Natural killer cell (primary cell): ENCODE measurements at regions not wholly inside any gene's neighbourhood (a gene's known extent, or its start where the extent isn't known, plus 50 kb on each side); places are given as distances from the start of the nearest gene placed in this dataset.

ENCODE experiments used
- ATAC-seq, 3 donors: fragments of 150-1000 bp in 2 of 3; fragments of 200-7000 bp in 1 of 3; cut with Tn5 transposase; 1 replicate in 1 of 3; 2 replicates in 2 of 3; pipeline ENCODE4 v1.10.0; 2021; ENCODE audit warnings: mild to moderate bottlenecking in 2 of 3, moderate library complexity in 2 of 3
- DNase-seq, 2 donors: peaks; one replicate each; pipeline versions ENCODE4 v3.0.0 to v3.0.0-alpha.2; 2013 to 2021; ENCODE audit warnings: mixed read lengths in 1 of 2
- H3K27ac ChIP-seq: one replicate; pipeline ENCODE4 v1.5.1; 2013; ENCODE audit warnings: mild to moderate bottlenecking, low read length
- H3K27me3 ChIP-seq: one replicate; pipeline ENCODE4 v1.6.1; 2013; ENCODE audit warnings: low read length; ENCODE audit not compliant: control insufficient read depth, insufficient read depth
- H3K36me3 ChIP-seq: one replicate; pipeline ENCODE4 v1.6.1; 2013; ENCODE audit warnings: low read length; ENCODE audit not compliant: control insufficient read depth, insufficient read depth
- H3K4me1 ChIP-seq: one replicate; pipeline ENCODE4 v1.6.1; 2013; ENCODE audit warnings: low read length; ENCODE audit not compliant: control insufficient read depth, insufficient read depth
- H3K4me3 ChIP-seq: one replicate; pipeline ENCODE4 v1.5.1; 2013; ENCODE audit warnings: low read length
- H3K9me3 ChIP-seq: one replicate; pipeline ENCODE4 v1.6.1; 2013; ENCODE audit warnings: low read length; ENCODE audit not compliant: control insufficient read depth, insufficient read depth
- H3K27ac Mint-ChIP-seq, 2 donors: one replicate each; pipeline ENCODE4 v1.8.0; 2022; ENCODE audit warnings: mild to moderate bottlenecking in 2 of 2, mixed read lengths in 2 of 2, moderate library complexity in 1 of 2
- H3K27me3 Mint-ChIP-seq, 2 donors: one replicate each; pipeline ENCODE4 v1.8.0; 2022; ENCODE audit warnings: low read depth in 2 of 2, mixed read lengths in 2 of 2
- H3K36me3 Mint-ChIP-seq: one replicate; pipeline ENCODE4 v1.8.0; 2022; ENCODE audit warnings: mixed read lengths
- H3K4me1 Mint-ChIP-seq, 2 donors: one replicate each; pipeline ENCODE4 v1.8.0; 2022; ENCODE audit warnings: mixed read lengths in 2 of 2
- H3K4me3 Mint-ChIP-seq: one replicate; pipeline ENCODE4 v1.8.0; 2022; ENCODE audit warnings: mild to moderate bottlenecking, moderate library complexity, mixed read lengths
- H3K9me3 Mint-ChIP-seq, 2 donors: one replicate each; pipeline ENCODE4 v1.8.0; 2022; ENCODE audit warnings: mixed read lengths in 2 of 2
- CTCF ChIP-seq: fragments of 200-600 bp; IDR thresholded peaks from one replicate; pipeline ENCODE4 v1.8.0; 2022; ENCODE audit warnings: antibody characterized with exemption
- WGBS: methylation state at CpG from one replicate; pipeline ENCODE4 v1.1.7; 2013; ENCODE audit warnings: missing lambda C conversion rate; ENCODE audit not compliant: insufficient coverage; 5-methylcytosine and 5-hydroxymethylcytosine counted together
- intact Hi-C: fragments of 100-400 bp; cut with micrococcal nuclease; formaldehyde crosslinking; loops from one replicate; pipeline ENCODE4 v1.14.2; 2022

- no peaks in the 10 kb centered on the region for H3K36me3 Mint-ChIP-seq
- ATAC-seq = peak; percentile 30 to 72 (median 66)
These were observed 95.8 kb upstream of the EGFL6 start for GRCh38 chrX:13473442-13474163.

GRCh38 chrX:13472975-13473374 is 96.4 kb upstream of the EGFL6 start:
- peak overlapping the region; percentile 29 for H3K4me3 Mint-ChIP-seq
- H3K4me1 Mint-ChIP-seq = peaks cover 25 to 31% of the 10 kb centered on the region in 2 donors
- H3K9me3 Mint-ChIP-seq = peaks cover 0 to 3% of the 10 kb centered on the region in 2 donors
- Histone ChIP-seq H3K27ac (peak overlapping the region; percentile 97), H3K4me1 (peaks cover 14% of the 10 kb centered on the region), H3K27me3 (no peaks in the 10 kb centered on the region), H3K9me3 (no peaks in the 10 kb centered on the region), H3K4me3 (no peak overlapping the region), H3K36me3 (no peaks in the 10 kb centered on the region)
- intact Hi-C loops = no loop called here
- ATAC-seq (no peak), DNase-seq (no peak)
- H3K27ac Mint-ChIP-seq = peak overlapping the region; percentile 91 to 92
- H3K36me3 Mint-ChIP-seq = no peaks in the 10 kb centered on the region
- TF ChIP-seq CTCF = no peak
- peaks cover 0 to 8% of the 10 kb centered on the region in 2 donors for H3K27me3 Mint-ChIP-seq
- 80% methylated on average over 1 of the region's 5 CpGs for WGBS

More at GRCh38 chrX:13473442-13474163, 95.8 kb upstream of the EGFL6 start:
- intact Hi-C loops = no loop called here
- H3K4me3 ChIP-seq = peak overlapping the region; percentile 18
- Mint-ChIP-seq H3K27ac (peak overlapping the region; percentile 91 to 92), H3K4me3 (peak overlapping the region; percentile 75), H3K4me1 (peaks cover 25 to 31% of the 10 kb centered on the region in 2 donors), H3K9me3 (peaks cover 0 to 3% of the 10 kb centered on the region in 2 donors), H3K27me3 (peaks cover 0 to 14% of the 10 kb centered on the region in 2 donors)
- H3K36me3 ChIP-seq = no peaks in the 10 kb centered on the region
- WGBS = 49% methylated on average over 7 of the region's 9 CpGs
- H3K27me3 ChIP-seq = no peaks in the 10 kb centered on the region
- H3K27ac ChIP-seq = peak overlapping the region; percentile 97
- peaks cover 14% of the 10 kb centered on the region for H3K4me1 ChIP-seq
- DNase-seq = peak in 1 of 2 donors; percentile 41
- no peak for TF ChIP-seq CTCF
- no peaks in the 10 kb centered on the region for H3K9me3 ChIP-seq

- Mint-ChIP-seq H3K36me3 (no peaks in the 10 kb centered on the region), H3K4me1 (peaks cover 25 to 31% of the 10 kb centered on the region in 2 donors), H3K4me3 (no peak overlapping the region), H3K9me3 (peaks cover 0 to 3% of the 10 kb centered on the region in 2 donors), H3K27me3 (peaks cover 0 to 17% of the 10 kb centered on the region in 2 donors), H3K27ac (no peak overlapping the region)
- DNase-seq = no peak
- TF ChIP-seq CTCF = no peak
- Histone ChIP-seq H3K27me3 (no peaks in the 10 kb centered on the region), H3K4me3 (no peak overlapping the region), H3K36me3 (no peaks in the 10 kb centered on the region), H3K4me1 (peaks cover 14% of the 10 kb centered on the region), H3K9me3 (no peaks in the 10 kb centered on the region), H3K27ac (no peak overlapping the region)
- intact Hi-C loops = no loop called here
- 89% methylated on average over 3 of the region's 3 CpGs for WGBS
- ATAC-seq = no peak
These were observed 98.1 kb upstream of the EGFL6 start for GRCh38 chrX:13471269-13471668.

DNA sequence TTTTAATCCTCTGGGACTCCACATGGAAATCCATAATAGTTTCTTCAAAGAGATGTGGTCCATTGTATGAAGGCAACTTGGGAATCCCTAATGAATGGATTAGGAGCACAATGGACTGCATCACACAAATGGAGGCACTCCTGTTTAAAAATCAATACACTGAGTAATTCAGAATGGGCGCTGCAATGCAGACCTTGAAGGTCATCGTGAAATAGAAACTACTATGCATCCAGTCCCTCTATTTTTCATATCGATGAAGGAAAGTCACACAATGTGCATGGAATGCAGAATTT is 98.8 kb upstream of the EGFL6 start:
- H3K27ac Mint-ChIP-seq = no peak overlapping the region
- peaks cover 25 to 31% of the 10 kb centered on the region in 2 donors for H3K4me1 Mint-ChIP-seq
- intact Hi-C loops = no loop called here
- H3K9me3 Mint-ChIP-seq = peaks cover 0 to 3% of the 10 kb centered on the region in 2 donors
- H3K27me3 ChIP-seq = no peaks in the 10 kb centered on the region
- peaks cover 14% of the 10 kb centered on the region for H3K4me1 ChIP-seq
- TF ChIP-seq CTCF = no peak
- peaks cover 0 to 21% of the 10 kb centered on the region in 2 donors for H3K27me3 Mint-ChIP-seq
- ATAC-seq = no peak
- no peak for DNase-seq
- H3K4me3 ChIP-seq = no peak overlapping the region
- no peaks in the 10 kb centered on the region for H3K36me3 ChIP-seq
- WGBS = 93% methylated on average over 3 of the region's 3 CpGs
- no peak overlapping the region for H3K4me3 Mint-ChIP-seq
- no peak overlapping the region for H3K27ac ChIP-seq
- no peaks in the 10 kb centered on the region for H3K9me3 ChIP-seq
- no peaks in the 10 kb centered on the region for H3K36me3 Mint-ChIP-seq
